Trophoblast cell (in vitro differentiated cells and primary cell): ENCODE measurements at regions not wholly inside any gene's neighbourhood (a gene's known extent, or its start where the extent isn't known, plus 50 kb on each side); places are given as distances from the start of the nearest gene placed in this dataset.

Source experiments
- DNase-seq, 2 donors: peaks; one replicate each; pipeline ENCODE4 v3.0.0-alpha.2; 2016
- H2AFZ ChIP-seq: 2 replicates; pipeline ENCODE4 v1.6.1; 2013; ENCODE audit warnings: low read length, moderate library complexity, mild to moderate bottlenecking; ENCODE audit not compliant: insufficient read depth, poor library complexity
- H2AK5ac ChIP-seq: 2 replicates; pipeline ENCODE4 v1.6.1; 2013; ENCODE audit warnings: mild to moderate bottlenecking, low read length
- H2BK120ac ChIP-seq: 2 replicates; pipeline ENCODE4 v1.6.1; 2013; ENCODE audit warnings: low read length, mild to moderate bottlenecking, moderate library complexity; ENCODE audit not compliant: insufficient read depth, poor library complexity
- H2BK12ac ChIP-seq: 2 replicates; pipeline ENCODE4 v1.6.1; 2013; ENCODE audit warnings: mild to moderate bottlenecking, low read length, moderate library complexity
- H2BK5ac ChIP-seq: 2 replicates; pipeline ENCODE4 v1.6.1; 2013; ENCODE audit warnings: low read length, low read depth, moderate library complexity, mild to moderate bottlenecking; ENCODE audit not compliant: poor library complexity
- H3K14ac ChIP-seq: 2 replicates; pipeline ENCODE4 v1.6.1; 2013; ENCODE audit warnings: mild to moderate bottlenecking, low read length
- H3K18ac ChIP-seq: 2 replicates; pipeline ENCODE4 v1.6.1; 2013; ENCODE audit warnings: mild to moderate bottlenecking, low read length
- H3K23ac ChIP-seq: 2 replicates; pipeline ENCODE4 v1.6.1; 2013; ENCODE audit warnings: low read length
- H3K27ac ChIP-seq: 2 replicates; pipeline ENCODE4 v1.5.1; 2013; ENCODE audit warnings: low read depth, mild to moderate bottlenecking, inconsistent platforms, low read length, moderate library complexity
- H3K27me3 ChIP-seq: 2 replicates; pipeline ENCODE4 v1.6.1; 2013; ENCODE audit warnings: inconsistent platforms, mild to moderate bottlenecking, low read length, moderate library complexity; ENCODE audit not compliant: insufficient read depth
- H3K36me3 ChIP-seq, 2 experiments: 1 replicate in 1 of 2; 2 replicates in 1 of 2; pipeline ENCODE4 v1.6.1; 2013; ENCODE audit warnings: low read length in 2 of 2, mild to moderate bottlenecking in 2 of 2, moderate library complexity in 1 of 2; ENCODE audit not compliant: insufficient read depth in 2 of 2, control insufficient read depth in 1 of 2
- H3K4ac ChIP-seq: 2 replicates; pipeline ENCODE4 v1.6.1; 2013; ENCODE audit warnings: low read depth, mild to moderate bottlenecking, low read length, moderate library complexity
- H3K4me1 ChIP-seq, 2 experiments: 1 replicate in 1 of 2; 2 replicates in 1 of 2; pipeline ENCODE4 v1.6.1; 2013; ENCODE audit warnings: low read length in 2 of 2, mild to moderate bottlenecking in 2 of 2, moderate library complexity in 1 of 2; ENCODE audit not compliant: insufficient read depth in 2 of 2, control insufficient read depth in 1 of 2
- H3K4me2 ChIP-seq: 2 replicates; pipeline ENCODE4 v1.6.1; 2013; ENCODE audit warnings: inconsistent platforms, mild to moderate bottlenecking, low read length, moderate library complexity
- H3K4me3 ChIP-seq: 2 replicates; pipeline ENCODE4 v1.5.1; 2013; ENCODE audit warnings: mild to moderate bottlenecking, low read depth, low read length, inconsistent platforms
- H3K79me1 ChIP-seq: one replicate; pipeline ENCODE4 v1.6.1; 2013; ENCODE audit warnings: low read length
- H3K79me2 ChIP-seq: 2 replicates; pipeline ENCODE4 v1.6.1; 2013; ENCODE audit warnings: low read length, mild to moderate bottlenecking; ENCODE audit not compliant: control insufficient read depth, insufficient read depth, poor library complexity
- H3K9ac ChIP-seq: 2 replicates; pipeline ENCODE4 v1.6.1; 2013; ENCODE audit warnings: mild to moderate bottlenecking, low read length
- H3K9me3 ChIP-seq: 2 replicates; pipeline ENCODE4 v1.6.1; 2013; ENCODE audit warnings: low read depth, mild to moderate bottlenecking, control low read depth, inconsistent platforms, low read length; ENCODE audit not compliant: insufficient read depth
- H4K12ac ChIP-seq: 2 replicates; pipeline ENCODE4 v1.6.1; 2013; ENCODE audit warnings: low read depth, mild to moderate bottlenecking, low read length, moderate library complexity
- H4K8ac ChIP-seq: 2 replicates; pipeline ENCODE4 v1.6.1; 2013; ENCODE audit warnings: low read depth, mild to moderate bottlenecking, low read length, moderate library complexity
- H4K91ac ChIP-seq: one replicate; pipeline ENCODE4 v1.6.1; 2013; ENCODE audit warnings: low read depth, mild to moderate bottlenecking, low read length, moderate library complexity
- WGBS: extraction: QIAGEN DNeasy Blood & Tissue Kit; methylation state at CpG from one replicate; pipeline ENCODE4 v1.1.7; 2013; ENCODE audit warnings: missing lambda C conversion rate; ENCODE audit not compliant: insufficient read length, insufficient coverage; ENCODE audit errors: extremely low coverage; 5-methylcytosine and 5-hydroxymethylcytosine counted together

DNA sequence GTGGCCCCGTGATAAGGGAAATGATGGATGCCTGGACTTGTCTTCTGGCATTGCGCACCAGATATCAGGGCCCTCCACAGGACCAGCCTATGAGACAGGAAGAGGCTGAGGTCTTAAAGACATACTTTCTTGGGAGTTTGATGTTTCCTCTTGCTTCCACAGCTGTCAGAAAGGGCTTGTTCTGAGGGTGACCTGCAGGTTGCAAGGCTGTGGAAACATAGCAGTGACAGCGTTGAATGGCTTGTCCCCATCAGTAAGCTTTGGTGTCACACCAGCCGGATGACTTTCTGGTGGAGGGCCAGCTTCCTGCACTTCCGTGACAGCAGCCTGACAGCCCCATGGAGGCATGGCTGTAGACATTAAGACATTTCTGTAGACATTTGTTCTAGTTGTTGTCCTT, 143.2 kb downstream of the C9orf152 start:
- H3K4me1 ChIP-seq, result peaks cover 3 to 4% of the 10 kb centered on the region in 2 experiments
- no peak overlapping the region for H3K23ac ChIP-seq
- WGBS, result no CpG with 5 or more reads among the region's 5 CpGs
- H3K27ac ChIP-seq, result no peak overlapping the region
- H3K4ac ChIP-seq, result no peak overlapping the region
- H3K9me3 ChIP-seq, result no peaks in the 10 kb centered on the region
- no peak overlapping the region for H2AFZ ChIP-seq
- H3K4me3 ChIP-seq, result no peak overlapping the region
- no peak overlapping the region for H2BK120ac ChIP-seq
- no peaks in the 10 kb centered on the region for H3K27me3 ChIP-seq
- no peaks in the 10 kb centered on the region for H3K36me3 ChIP-seq
- H4K12ac ChIP-seq, result no peak overlapping the region
- no peak overlapping the region for H2BK5ac ChIP-seq
- no peak for DNase-seq
- H3K79me2 ChIP-seq, result no peaks in the 10 kb centered on the region
- no peak overlapping the region for H3K4me2 ChIP-seq
- no peak overlapping the region for H3K9ac ChIP-seq
- no peak overlapping the region for H4K8ac ChIP-seq
- no peak overlapping the region for H3K14ac ChIP-seq
- H3K18ac ChIP-seq, result no peak overlapping the region
- no peaks in the 10 kb centered on the region for H3K79me1 ChIP-seq
- no peak overlapping the region for H2BK12ac ChIP-seq
- H4K91ac ChIP-seq, result no peak overlapping the region
- no peak overlapping the region for H2AK5ac ChIP-seq

DNA sequence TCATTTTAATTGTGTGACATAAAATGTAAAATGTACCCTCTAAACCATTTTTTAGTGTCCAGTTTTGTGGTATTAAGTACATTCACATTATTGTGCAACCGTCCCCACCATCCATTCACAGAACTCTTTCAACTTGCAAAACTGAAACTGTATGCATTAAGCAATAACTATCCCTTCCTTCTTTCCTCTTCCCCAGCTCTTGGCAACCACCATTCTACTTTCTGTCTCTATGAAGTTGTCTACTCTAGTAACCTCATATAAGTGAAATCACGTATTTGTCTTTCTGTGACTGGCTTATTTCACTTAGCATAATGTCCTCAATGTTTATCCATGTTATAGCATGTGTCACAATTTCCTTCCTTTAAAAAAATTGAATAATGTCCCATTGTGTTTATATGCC, 142.4 kb downstream of the C9orf152 start:
- no peak overlapping the region for H3K18ac ChIP-seq
- no peaks in the 10 kb centered on the region for H3K27me3 ChIP-seq
- no peak overlapping the region for H2BK12ac ChIP-seq
- no peaks in the 10 kb centered on the region for H3K79me2 ChIP-seq
- H4K8ac ChIP-seq, result no peak overlapping the region
- H3K36me3 ChIP-seq, result no peaks in the 10 kb centered on the region
- H4K12ac ChIP-seq, result no peak overlapping the region
- H2AFZ ChIP-seq, result no peak overlapping the region
- no peak overlapping the region for H3K23ac ChIP-seq
- no peak overlapping the region for H3K27ac ChIP-seq
- H3K14ac ChIP-seq, result no peak overlapping the region
- WGBS, result no CpG with 5 or more reads among the region's 2 CpGs
- no peak overlapping the region for H2BK5ac ChIP-seq
- H4K91ac ChIP-seq, result no peak overlapping the region
- no peak overlapping the region for H2AK5ac ChIP-seq
- H3K4ac ChIP-seq, result no peak overlapping the region
- DNase-seq, result peak in 1 of 2 donors; percentile 31
- H3K4me1 ChIP-seq, result peaks cover 3 to 6% of the 10 kb centered on the region in 2 experiments
- no peak overlapping the region for H3K9ac ChIP-seq
- no peak overlapping the region for H3K4me2 ChIP-seq
- H3K79me1 ChIP-seq, result no peaks in the 10 kb centered on the region
- no peaks in the 10 kb centered on the region for H3K9me3 ChIP-seq
- no peak overlapping the region for H3K4me3 ChIP-seq
- no peak overlapping the region for H2BK120ac ChIP-seq

GRCh38 chr9:110066929-110067716, 140.8 kb downstream of the C9orf152 start:
- Histone ChIP-seq H3K27ac (no peak overlapping the region), H2BK5ac (no peak overlapping the region), H2BK120ac (no peak overlapping the region), H3K23ac (no peak overlapping the region), H3K36me3 (no peaks in the 10 kb centered on the region), H2AFZ (no peak overlapping the region), H3K4ac (no peak overlapping the region), H3K9ac (no peak overlapping the region), H2BK12ac (no peak overlapping the region), H3K4me1 (peaks cover 3 to 6% of the 10 kb centered on the region in 2 experiments), H3K4me3 (no peak overlapping the region), H3K18ac (no peak overlapping the region), H3K79me2 (no peaks in the 10 kb centered on the region), H2AK5ac (no peak overlapping the region), H3K14ac (no peak overlapping the region), H4K8ac (no peak overlapping the region), H3K79me1 (no peaks in the 10 kb centered on the region), H3K9me3 (no peaks in the 10 kb centered on the region), H4K91ac (no peak overlapping the region), H3K4me2 (no peak overlapping the region), H3K27me3 (no peaks in the 10 kb centered on the region), H4K12ac (no peak overlapping the region)
- WGBS, result no CpG with 5 or more reads among the region's 6 CpGs
- DNase-seq, result no peak

DNA sequence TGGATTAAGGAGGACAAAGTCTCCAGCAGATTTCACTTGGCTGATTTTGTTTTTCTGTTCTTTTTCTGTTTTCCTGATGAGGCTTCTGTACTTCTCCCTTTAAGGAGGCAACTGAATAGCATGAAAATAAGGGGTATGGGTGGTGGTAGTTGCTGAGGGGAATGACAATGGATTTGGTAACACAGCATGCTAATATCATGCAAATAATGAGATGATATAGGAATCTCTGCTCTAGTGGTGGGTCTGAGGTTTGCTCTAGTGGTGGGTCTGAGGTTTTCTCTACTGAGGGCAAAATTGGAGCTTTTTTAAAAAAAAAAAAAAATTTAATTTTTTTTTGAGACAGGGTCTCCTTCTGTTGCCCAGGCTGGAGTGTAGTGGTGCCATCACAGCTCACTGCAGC, 139.7 kb downstream of the C9orf152 start:
- Histone ChIP-seq H3K23ac (no peak overlapping the region), H3K4me3 (no peak overlapping the region), H2BK12ac (no peak overlapping the region), H3K9ac (no peak overlapping the region), H3K27me3 (no peaks in the 10 kb centered on the region), H3K36me3 (no peaks in the 10 kb centered on the region), H3K4me1 (peaks cover 3 to 8% of the 10 kb centered on the region in 2 experiments), H2AK5ac (no peak overlapping the region), H2BK5ac (no peak overlapping the region), H4K91ac (no peak overlapping the region), H4K8ac (no peak overlapping the region), H4K12ac (no peak overlapping the region), H3K4ac (no peak overlapping the region), H3K79me2 (no peaks in the 10 kb centered on the region), H2AFZ (no peak overlapping the region), H3K18ac (no peak overlapping the region), H3K4me2 (no peak overlapping the region), H3K27ac (no peak overlapping the region), H3K14ac (no peak overlapping the region), H3K9me3 (no peaks in the 10 kb centered on the region), H2BK120ac (no peak overlapping the region), H3K79me1 (no peaks in the 10 kb centered on the region)
- DNase-seq, result no peak
